Body of pancreas (tissue), 4 donors: ENCODE measurements at regions not wholly inside any gene's neighbourhood (a gene's known extent, or its start where the extent isn't known, plus 50 kb on each side); places are given as distances from the start of the nearest gene placed in this dataset.

Source experiments
- POLR2A ChIP-seq, 3 donors: fragments of 450-650 bp; IDR thresholded peaks; one replicate each; pipeline ENCODE4 v1.6.1; 2016; ENCODE audit warnings: antibody characterized with exemption in 3 of 3, mild to moderate bottlenecking in 2 of 3
- TF ChIP-seq, protein P1 (sequence below), 7 experiments: fragments of 450-650 bp in 4 of 7; fragments of 200-600 bp in 3 of 7; sonication (generic) in 3 of 7; IDR thresholded peaks; one replicate each; pipeline ENCODE4 v1.5.1; 2016 to 2019; ENCODE audit warnings: antibody characterized with exemption in 7 of 7

- TF ChIP-seq, protein P1, sequence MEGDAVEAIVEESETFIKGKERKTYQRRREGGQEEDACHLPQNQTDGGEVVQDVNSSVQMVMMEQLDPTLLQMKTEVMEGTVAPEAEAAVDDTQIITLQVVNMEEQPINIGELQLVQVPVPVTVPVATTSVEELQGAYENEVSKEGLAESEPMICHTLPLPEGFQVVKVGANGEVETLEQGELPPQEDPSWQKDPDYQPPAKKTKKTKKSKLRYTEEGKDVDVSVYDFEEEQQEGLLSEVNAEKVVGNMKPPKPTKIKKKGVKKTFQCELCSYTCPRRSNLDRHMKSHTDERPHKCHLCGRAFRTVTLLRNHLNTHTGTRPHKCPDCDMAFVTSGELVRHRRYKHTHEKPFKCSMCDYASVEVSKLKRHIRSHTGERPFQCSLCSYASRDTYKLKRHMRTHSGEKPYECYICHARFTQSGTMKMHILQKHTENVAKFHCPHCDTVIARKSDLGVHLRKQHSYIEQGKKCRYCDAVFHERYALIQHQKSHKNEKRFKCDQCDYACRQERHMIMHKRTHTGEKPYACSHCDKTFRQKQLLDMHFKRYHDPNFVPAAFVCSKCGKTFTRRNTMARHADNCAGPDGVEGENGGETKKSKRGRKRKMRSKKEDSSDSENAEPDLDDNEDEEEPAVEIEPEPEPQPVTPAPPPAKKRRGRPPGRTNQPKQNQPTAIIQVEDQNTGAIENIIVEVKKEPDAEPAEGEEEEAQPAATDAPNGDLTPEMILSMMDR (IDR thresholded peaks at IDR 0.05): no peak
- no peak for TF ChIP-seq POLR2A (IDR thresholded peaks at IDR 0.05)
Measured at GRCh38 chr3:20317616-20318015, 131.6 kb upstream of the SGO1 start.
